HG03025 (cell line): ENCODE measurements at regions not wholly inside any gene's neighbourhood (a gene's known extent, or its start where the extent isn't known, plus 50 kb on each side); places are given as distances from the start of the nearest gene placed in this dataset.

Experiments
- ATAC-seq: cut with Tn5 transposase; IDR thresholded peaks from one replicate; pipeline ENCODE4 v1.9.1; 2021; ENCODE audit warnings: mild to moderate bottlenecking, moderate library complexity; ENCODE audit not compliant: unreplicated experiment, low FRiP score

DNA sequence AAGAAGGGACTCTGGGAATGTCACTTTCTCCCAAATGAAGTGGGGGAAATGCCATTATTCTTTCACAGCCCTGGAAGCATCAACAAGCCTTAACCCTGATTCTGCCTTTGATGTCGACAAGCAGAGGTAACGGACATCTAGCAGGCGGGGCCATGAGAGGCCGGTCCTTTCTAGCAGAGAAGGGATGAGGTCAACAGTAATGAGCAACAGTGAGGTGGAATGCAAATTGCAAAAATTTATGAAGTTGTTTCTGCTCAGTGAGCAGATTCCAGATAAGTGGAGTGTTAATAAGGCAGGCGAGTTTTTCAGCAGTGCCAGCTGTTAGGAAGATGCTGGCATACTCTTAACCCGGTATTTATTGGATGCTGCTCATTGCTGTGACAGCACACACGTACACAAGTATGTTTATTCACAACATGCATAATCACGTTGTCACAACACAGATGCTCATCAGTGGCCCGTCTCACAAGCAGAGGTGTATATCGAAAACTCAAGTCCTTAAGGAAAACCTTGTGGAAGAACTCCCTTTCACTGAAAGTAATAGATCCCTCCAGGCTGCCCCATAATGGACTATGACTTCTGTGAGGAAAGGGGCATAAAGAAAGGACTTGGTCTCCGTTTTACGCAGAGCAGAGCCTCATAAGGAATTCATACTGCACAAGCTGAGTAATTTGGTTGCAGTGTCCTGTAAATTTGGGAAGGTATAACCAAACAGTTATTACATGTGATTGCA, 329.0 kb downstream of the IGSF11 start:
- no peak for ATAC-seq

DNA sequence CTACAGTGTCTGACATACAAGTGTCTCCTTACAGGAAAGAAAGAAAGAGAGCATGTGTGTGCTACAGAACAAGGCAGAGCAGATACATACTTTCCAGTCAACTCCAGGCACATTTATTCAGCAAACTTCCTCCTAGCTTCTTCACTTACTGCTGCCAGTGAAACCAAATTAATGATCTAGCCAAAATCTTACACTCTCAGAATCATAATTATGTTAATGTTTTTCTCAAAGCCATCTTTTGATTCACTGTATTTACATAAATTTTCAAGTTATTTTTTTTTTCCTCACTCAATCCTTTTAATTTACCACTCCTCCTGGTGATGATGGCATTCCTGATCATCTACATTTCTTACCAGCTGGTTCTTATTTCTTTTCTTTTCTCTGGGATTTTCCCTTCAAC, 326.7 kb downstream of the IGSF11 start:
- no peak for ATAC-seq

DNA sequence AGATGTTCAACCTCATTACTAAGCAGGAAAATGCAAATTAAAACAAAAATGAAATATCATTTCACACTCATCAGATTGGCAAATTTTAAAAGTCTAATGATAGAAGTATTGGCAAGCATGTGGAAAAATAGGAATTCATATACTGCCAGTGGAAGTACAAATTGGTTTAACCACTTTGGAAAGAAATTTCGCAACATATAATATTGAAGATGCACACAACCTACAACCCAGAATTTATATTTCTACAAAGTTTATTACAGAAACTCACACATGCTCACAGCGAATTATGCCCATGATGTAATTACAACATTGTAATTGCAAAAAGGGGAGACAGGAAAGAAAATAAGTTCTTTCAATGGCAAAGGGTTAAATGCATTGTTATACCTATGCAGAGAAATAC, 324.1 kb downstream of the IGSF11 start:
- no peak for ATAC-seq

GRCh38 chr3:118713502-118714207, 321.0 kb downstream of the IGSF11 start:
- no peak for ATAC-seq

- no peak for ATAC-seq
These were observed 319.8 kb downstream of the IGSF11 start for GRCh38 chr3:118714800-118715199.

DNA sequence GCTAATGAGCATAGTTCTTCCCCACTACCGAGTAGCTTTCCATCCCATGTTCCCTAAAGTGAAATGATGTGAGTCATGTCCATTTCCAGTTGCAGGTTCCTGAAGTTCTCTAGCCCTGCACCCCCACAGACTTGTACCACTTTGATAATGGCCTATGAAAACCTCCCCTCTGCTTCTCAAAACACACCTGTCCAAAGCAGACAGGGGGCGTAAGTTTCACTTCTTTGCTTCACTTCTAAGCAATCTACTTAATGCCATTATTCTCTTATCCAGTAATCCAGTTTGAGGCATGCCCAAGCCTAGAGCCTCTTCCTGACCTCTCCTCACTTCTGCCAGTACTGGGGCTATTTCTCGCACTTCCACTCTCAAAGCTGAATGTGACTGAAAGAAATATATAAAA, 305.1 kb downstream of the IGSF11 start:
- ATAC-seq = no peak

GRCh38 chr3:118734664-118735063, 300.0 kb downstream of the IGSF11 start:
- ATAC-seq = no peak

GRCh38 chr3:118736107-118736506, 298.5 kb downstream of the IGSF11 start:
- ATAC-seq = no peak

DNA sequence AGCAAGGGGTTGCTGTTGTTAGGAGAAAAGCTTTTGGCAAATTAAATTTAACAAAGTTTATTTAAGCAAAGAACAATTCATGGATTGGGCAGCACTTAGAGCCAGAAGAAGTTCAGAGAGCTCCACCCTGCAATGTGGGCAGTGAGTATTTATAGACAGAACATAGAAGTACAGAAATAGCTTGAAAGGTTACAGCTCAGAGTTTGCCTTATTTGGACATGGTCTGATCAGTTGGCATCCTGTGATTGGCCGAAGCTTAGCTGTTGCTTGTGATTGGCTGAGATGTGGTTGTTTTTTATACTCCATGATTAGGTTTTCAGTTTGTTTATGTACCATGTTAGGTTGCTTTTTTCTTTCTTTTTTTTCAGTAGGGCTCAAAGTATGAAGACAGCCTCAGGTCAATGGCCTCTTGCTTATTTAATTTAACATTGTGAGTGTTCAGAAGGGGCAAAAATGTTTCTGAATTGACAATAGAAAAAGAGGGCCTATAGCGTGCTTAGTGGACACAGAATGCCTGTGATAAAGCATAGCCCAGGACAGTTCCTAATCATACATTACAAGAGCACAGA, 293.8 kb downstream of the IGSF11 start:
- no peak for ATAC-seq

DNA sequence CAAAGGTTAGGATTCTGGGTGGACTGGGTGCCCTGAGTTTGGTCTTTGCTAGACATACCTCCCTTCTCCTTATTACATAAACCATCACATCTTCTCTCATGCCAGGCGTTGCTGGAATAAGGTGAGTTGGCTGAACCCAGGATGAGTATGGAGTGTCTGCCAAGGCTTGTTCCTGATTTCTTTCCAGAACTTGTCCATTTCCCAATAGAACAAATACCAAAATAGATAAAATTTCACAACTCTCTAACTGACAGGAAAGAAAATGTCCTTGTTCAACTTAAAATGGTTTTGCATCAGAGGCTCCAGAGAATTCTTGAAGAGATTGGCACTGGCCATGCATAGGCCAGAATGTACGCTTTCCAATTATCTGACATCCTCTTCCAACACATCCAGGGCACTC, 291.9 kb downstream of the IGSF11 start:
- no peak for ATAC-seq

DNA sequence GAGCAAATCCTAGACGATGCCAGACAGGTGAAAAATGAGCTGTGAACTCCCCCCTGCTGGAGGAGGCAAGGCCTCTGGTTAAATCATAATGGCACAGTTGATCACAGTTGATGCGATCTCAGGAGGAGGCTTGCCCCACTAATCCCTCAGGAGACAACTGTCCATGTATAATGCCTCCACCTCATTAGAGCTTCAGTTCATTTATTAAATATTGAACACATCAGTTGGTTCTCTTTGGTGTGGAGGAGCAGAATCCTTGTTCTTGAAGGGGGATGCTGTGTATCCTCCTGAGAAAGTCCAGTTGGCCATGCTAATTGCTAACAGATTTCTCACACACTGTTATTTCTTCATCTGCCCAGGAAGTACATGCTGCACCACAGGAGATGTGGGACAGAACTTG, 290.5 kb downstream of the IGSF11 start:
- ATAC-seq = no peak

DNA sequence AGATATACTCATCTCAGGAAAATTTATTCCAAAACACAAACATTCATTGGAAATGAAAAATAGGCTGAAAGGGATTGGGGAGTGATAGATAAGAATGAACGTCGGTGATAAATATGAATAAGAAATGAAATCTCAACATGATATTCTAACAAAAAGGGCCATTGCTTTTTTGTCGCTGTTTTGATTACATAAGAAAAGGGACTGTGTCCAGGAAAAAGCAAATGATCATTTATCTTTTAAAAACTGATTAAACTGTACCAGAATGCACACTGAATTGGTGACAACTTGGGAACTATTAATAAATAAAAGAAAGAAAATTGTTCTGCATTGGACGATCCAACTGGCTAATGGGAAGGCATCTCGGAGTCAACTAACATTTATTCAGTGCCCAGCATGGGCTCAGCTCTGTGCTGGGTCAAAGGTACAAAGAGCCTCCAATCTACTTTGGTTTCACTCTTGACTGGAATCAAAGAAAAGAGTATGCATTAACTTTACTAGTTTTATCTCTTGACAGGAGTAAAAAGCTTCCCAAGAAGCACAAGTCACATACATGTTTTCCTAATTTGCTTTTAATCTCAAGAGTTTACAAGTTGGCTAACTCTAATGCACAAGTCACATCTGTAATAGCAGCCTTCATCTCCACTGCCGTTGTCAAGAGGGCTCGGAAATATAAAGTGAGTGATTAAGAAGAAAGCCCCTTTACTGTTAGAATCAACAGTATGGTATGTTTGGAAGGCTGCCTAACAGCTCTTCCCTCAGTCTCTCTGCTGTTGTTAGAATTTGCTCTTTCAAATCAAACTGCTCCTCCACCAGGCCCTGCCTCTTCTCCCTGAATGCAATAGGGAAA, 280.0 kb downstream of the IGSF11 start:
- ATAC-seq = no peak

GRCh38 chr3:118755253-118755801, 279.3 kb downstream of the IGSF11 start:
- no peak for ATAC-seq

GRCh38 chr3:118760585-118761290, 273.9 kb downstream of the IGSF11 start:
- no peak for ATAC-seq

DNA sequence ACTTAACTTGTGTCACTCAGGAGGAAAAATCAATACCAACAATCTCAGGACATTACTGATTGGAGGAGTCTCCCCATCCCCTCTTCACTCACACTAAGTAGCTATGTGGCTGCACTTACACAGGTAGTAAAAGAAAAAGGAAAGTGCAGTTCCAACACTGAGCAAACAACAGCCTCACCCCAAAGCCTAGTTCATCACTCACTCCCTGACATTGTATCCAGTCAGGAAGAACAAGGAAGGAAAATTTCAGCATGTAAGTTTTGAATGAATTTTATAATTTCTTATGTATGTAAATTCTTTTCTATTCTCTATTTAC, 273.4 kb downstream of the IGSF11 start:
- ATAC-seq = no peak

GRCh38 chr3:118765636-118766305, 268.9 kb downstream of the IGSF11 start:
- no peak for ATAC-seq

GRCh38 chr3:118766306-118766669, 268.4 kb downstream of the IGSF11 start:
- ATAC-seq = no peak

GRCh38 chr3:118772036-118772435, 262.6 kb downstream of the IGSF11 start:
- no peak for ATAC-seq

DNA sequence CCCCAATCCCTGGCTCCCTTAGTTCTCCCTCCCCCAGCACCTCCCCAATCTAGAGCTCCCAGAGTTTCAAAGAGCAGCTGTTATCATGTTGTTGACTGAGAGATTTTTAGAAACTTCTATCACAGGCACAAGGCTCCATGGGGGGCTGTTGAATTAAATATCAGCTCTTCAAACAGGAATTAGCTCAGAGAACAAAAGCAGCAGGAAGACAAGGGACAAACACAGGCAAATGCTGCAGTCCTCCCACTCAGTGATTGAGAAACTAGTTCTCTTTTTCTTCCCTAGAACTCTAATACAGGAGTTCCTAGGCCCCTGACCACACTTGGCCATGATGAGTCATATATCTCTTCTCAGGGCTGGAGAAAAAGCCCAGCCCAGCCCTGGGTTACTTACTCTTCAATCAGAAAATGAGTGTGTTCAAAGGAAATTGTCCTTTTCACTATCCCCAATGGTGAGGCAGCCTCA, 262.1 kb downstream of the IGSF11 start:
- ATAC-seq = peak; percentile 93

GRCh38 chr3:118775021-118775420, 259.6 kb downstream of the IGSF11 start:
- ATAC-seq = no peak
